HG02870 (cell line): ENCODE measurements at regions not wholly inside any gene's neighbourhood (a gene's known extent, or its start where the extent isn't known, plus 50 kb on each side); places are given as distances from the start of the nearest gene placed in this dataset.

ENCODE experiments used
- ATAC-seq: cut with Tn5 transposase; IDR thresholded peaks from one replicate; pipeline ENCODE4 v1.9.1; 2021; ENCODE audit warnings: mild to moderate bottlenecking, moderate library complexity; ENCODE audit not compliant: unreplicated experiment

GRCh38 chr2:190809139-190809764 is 71.4 kb upstream of the GLS start:
- ATAC-seq = no peak

DNA sequence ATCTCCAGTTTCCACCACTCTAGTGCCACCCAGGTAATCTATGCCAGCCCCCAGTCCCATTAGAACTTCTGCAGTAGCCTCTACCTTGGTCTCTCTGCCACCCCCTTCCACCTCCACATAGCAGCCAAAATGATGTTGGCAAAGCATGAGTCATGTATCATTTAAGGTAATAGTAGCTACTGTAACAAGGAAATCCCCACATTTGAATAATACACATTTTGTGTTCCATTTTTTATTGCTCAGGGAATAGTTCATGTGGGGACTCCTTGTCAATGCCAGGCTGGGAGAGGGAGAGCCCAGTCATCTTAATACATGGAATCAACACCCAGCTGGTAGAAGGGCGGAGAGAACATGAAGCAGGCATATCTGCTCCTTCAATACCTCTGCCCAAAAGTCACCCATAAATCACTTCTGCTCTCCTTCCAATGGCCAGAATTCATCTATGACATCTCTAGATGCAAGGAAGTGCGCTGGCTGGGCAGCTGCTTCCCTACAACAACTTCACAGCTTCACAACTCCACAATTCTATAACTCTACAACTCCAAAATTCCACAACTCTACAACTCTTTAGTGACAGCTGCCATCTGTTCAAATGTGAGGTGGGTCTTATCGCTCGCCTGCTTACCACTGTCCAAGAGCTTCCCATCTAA is 70.6 kb upstream of the GLS start:
- ATAC-seq = no peak

DNA sequence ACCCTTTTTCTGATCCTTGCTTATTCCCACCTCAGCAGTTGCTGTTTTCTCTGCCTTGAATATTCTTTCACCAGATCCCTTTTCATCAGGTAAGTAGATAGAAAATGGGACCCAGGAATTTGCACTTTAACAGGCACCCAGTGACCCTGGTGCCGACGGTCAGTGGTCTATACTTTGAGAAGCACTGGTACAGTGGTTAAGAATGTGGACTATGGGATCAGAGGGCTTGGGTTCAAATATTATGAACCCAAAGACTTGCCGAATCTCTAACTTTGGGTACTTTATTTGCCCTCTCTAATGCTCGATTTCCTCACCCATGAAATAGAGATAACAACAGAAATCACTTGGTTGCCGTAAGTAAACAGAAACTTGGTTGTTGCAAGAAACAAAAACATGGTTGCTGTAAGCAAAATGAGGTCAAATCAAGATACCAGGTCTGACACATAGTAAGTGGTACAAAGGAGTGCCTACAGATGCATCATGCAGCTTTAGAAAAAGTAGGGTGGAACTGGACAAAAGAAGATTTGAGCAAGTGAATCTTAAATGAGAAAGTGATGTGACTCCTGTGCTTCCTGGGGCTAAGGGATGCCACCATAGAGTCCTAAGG is 69.5 kb upstream of the GLS start:
- no peak for ATAC-seq

- no peak for ATAC-seq
Measured at GRCh38 chr2:190811811-190812210, 68.8 kb upstream of the GLS start.

DNA sequence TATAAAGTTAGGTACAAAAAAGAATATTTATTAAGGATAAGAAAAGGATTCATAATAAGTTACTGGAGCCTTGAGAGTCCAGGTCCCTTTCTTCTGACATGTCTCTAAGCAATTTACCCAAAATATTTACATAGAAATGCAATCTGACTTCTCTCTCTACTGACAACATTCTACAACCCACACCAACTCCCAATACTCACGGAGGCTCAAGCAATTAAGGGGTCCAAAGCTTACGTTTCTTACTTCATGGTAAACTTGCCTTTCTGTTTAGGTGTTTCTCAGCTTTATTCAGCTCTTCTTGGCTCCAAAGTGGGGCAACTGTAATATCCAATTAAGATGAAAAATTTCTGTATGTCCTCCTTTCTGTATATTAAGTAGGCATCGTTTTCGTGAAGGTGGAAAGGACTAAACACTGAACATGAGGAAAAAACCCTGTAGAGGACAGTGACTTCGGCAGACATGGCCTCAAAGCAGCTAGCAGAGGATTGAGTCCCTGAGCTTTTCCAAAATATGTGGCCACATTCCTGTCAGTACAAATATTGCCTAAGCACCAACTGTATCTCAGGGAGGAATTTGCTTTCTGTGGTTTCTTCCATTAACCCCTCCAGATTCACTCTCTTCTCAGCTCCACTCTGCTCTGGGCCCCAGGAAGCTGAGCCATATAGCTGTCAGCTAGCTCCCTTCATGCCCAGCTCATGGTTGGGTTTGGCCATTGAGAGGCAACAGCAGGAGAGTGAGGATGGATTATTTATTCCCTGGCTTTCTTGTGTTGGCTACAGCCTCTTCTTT is 67.9 kb upstream of the GLS start:
- no peak for ATAC-seq

- no peak for ATAC-seq
Measured at GRCh38 chr2:190815226-190815625, 65.4 kb upstream of the GLS start.

GRCh38 chr2:190817082-190817481 is 63.5 kb upstream of the GLS start:
- ATAC-seq = no peak

DNA sequence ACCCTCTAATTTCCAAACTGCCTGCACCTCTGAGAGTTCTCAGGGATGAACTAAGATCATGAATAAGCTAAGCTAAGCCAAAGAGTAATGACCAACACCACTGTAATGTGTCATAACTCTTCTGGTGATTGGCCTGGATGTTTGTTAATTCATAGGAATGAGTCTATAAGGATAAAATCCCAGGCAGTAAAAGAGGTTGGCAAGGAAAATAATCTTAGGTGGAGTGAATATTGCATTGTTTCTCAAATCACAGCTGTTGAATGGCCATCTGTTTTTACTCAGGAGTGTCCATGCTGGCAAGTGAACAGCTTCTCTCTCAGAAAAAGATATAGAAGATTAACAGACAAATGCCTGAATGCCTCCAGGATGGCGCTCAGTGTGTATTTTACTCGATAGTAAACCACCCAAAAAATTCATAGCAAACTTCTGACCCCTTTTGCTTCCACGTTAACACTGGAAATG is 60.8 kb upstream of the GLS start:
- no peak for ATAC-seq

GRCh38 chr2:190820416-190820815 is 60.2 kb upstream of the GLS start:
- ATAC-seq = no peak

DNA sequence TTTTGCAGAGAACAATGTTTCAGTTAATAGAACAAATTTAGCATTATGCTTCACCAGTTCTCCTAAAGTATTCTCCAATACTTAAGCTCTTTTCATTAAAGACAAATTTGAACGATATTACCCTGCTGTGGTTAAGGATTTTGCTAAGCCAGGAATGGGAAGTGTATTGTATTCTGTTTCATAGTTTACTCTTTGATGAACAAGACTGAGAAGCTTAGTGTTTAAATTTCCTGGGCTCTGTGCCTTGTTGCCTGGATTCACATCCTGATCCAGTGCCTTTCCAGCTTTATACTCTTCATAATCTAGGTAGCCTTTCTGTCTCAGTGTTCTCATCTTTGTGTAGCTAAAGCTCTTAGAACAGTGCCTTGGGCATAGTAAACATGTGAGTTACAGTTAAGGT is 58.6 kb upstream of the GLS start:
- no peak for ATAC-seq

DNA sequence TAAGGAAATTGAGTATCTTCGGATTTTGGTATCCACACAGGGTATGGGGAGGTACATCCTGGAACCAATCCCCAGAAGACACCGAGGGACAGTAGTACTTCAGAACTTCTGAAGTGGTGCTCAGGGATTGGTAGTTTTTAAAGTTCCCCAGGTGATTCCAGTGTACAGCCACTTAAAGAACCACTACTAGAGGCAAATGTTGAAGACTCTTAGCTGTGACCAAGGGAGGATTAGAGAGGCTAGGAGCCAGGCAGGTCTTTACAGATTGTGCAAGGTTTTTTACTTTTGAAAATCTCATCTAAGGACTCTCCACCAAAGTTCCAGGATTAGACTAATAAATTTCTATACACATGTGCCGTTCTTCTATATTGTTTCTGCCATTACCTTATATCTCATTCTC is 52.9 kb upstream of the GLS start:
- no peak for ATAC-seq

DNA sequence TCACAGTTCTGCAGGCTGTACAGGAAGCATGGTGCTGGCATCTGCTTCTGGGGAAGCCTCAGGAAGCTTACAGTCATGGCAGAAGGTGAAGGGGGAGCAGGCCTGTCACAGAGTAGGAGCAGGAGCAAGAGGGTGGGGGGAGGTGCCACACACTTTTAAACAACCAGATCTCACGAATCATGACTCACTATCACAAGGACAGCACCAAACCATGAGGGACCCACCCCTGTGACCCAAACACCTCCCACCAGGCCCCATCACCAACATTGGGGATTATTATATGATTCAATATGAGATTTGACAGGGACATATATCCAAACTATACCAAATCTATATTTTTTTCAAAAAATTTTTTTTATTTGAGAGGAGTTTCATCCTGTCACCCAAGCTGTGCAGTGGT is 51.0 kb upstream of the GLS start:
- no peak for ATAC-seq
